ENCODE measurements at regions not wholly inside any gene's neighbourhood (a gene's known extent, or its start where the extent isn't known, plus 50 kb on each side); places are given as distances from the start of the nearest gene placed in this dataset.
"Not testable (repeated sequence)": the region's sequence is repeated elsewhere in the genome, so short reads cannot be mapped to it uniquely, and the experiment has no call there.

GRCh38 chr4:86515963-86516362, 78.2 kb upstream of the PTPN13 start:
- H3K79me2 ChIP-seq (ENCODE audit: insufficient read depth); H3K9me2 ChIP-seq; H3K27me3 ChIP-seq (ENCODE audit: insufficient read depth); CTCF ChIA-PET; H3F3A ChIP-seq (replicated peaks; ENCODE audit: insufficient read depth); H3K36me3 ChIP-seq (replicated peaks in 1 of 2; ENCODE audit: control insufficient read depth in 1 of 2, insufficient read depth in 2 of 2, low read length in 1 of 2); H2AFZ ChIP-seq (ENCODE audit: low read depth); H3K9ac ChIP-seq; H3K4me3 ChIP-seq (ENCODE audit: low read depth in 2 of 2, low read length in 1 of 2); H4K20me1 ChIP-seq (ENCODE audit: insufficient read depth); H3K4me2 ChIP-seq; POLR2A ChIA-PET; DNase-seq; H3K27ac ChIP-seq (ENCODE audit: low read depth in 2 of 2, low read length in 1 of 2); H3K4me1 ChIP-seq (ENCODE audit: control insufficient read depth in 1 of 2, insufficient read depth in 2 of 2, low read depth in 1 of 2, low read length in 1 of 2): not testable (repeated sequence)
- WGBS (ENCODE audit: low lambda C conversion rate), result 37% methylated on average over 1 of the region's 1 CpG
- H3K9me3 ChIP-seq, result peaks cover 12% of the 10 kb centered on the region; the same call in 1 of the 2 replicates

GRCh38 chr4:86521373-86521969, 72.6 kb upstream of the PTPN13 start:
- POLR2A ChIA-PET, result no interaction called here
- no peaks in the 10 kb centered on the region for H3K27me3 ChIP-seq (ENCODE audit: insufficient read depth)
- no peaks in the 10 kb centered on the region for H3F3A ChIP-seq (replicated peaks; ENCODE audit: insufficient read depth)
- no peak overlapping the region for H3K9ac ChIP-seq
- TF ChIP-seq JUND (IDR thresholded peaks at IDR 0.05), result no peak
- TF ChIP-seq FOXM1 (IDR thresholded peaks at IDR 0.05; ENCODE audit: low read depth), result no peak
- TF ChIP-seq GATA2 (CRISPR knock-in tag; IDR thresholded peaks at IDR 0.05), result no peak
- no peak for TF ChIP-seq CTCF (IDR thresholded peaks at IDR 0.05)
- no peak for TF ChIP-seq RCOR1 (IDR thresholded peaks at IDR 0.05; ENCODE audit: low read length)
- no peak for TF ChIP-seq EP300 (IDR thresholded peaks at IDR 0.05; ENCODE audit: borderline replicate concordance in 1 of 2, low read depth in 1 of 2, low read length in 1 of 2)
- H3K4me1 ChIP-seq (ENCODE audit: control insufficient read depth in 1 of 2, insufficient read depth in 2 of 2, low read depth in 1 of 2, low read length in 1 of 2), result no peaks in the 10 kb centered on the region
- H3K9me2 ChIP-seq, result no peaks in the 10 kb centered on the region
- 80% methylated on average over 2 of the region's 3 CpGs for WGBS (ENCODE audit: low lambda C conversion rate)
- no peak overlapping the region for H3K4me2 ChIP-seq
- no peaks in the 10 kb centered on the region for H3K36me3 ChIP-seq (replicated peaks in 1 of 2; ENCODE audit: control insufficient read depth in 1 of 2, insufficient read depth in 2 of 2, low read length in 1 of 2)
- no peak for DNase-seq
- no peaks in the 10 kb centered on the region for H4K20me1 ChIP-seq (ENCODE audit: insufficient read depth)
- H3K9me3 ChIP-seq, result peaks cover 12% of the 10 kb centered on the region; the same call in 1 of the 2 replicates
- no peak overlapping the region for H2AFZ ChIP-seq (ENCODE audit: low read depth)
- CTCF ChIA-PET, result interaction anchor here (1.3 to 8.8 kb wide), 4 partner anchors 13 to 572 kb away, joined by 3 to 72 read pairs (median 4); partner anchors contain the start of gene PTPN13
- no peak overlapping the region for H3K4me3 ChIP-seq (ENCODE audit: low read depth in 2 of 2, low read length in 1 of 2)
- no peak overlapping the region for H3K27ac ChIP-seq (ENCODE audit: low read depth in 2 of 2, low read length in 1 of 2)
- no peaks in the 10 kb centered on the region for H3K79me2 ChIP-seq (ENCODE audit: insufficient read depth)

GRCh38 chr4:86522349-86522748, 71.8 kb upstream of the PTPN13 start:
- no peak overlapping the region for H3K27ac ChIP-seq (ENCODE audit: low read depth in 2 of 2, low read length in 1 of 2)
- H2AFZ ChIP-seq (ENCODE audit: low read depth), result no peak overlapping the region
- no peak for DNase-seq
- H3K9me2 ChIP-seq, result no peaks in the 10 kb centered on the region
- H3K79me2 ChIP-seq (ENCODE audit: insufficient read depth), result no peaks in the 10 kb centered on the region
- no peak overlapping the region for H3K9ac ChIP-seq
- 46% methylated on average over 4 of the region's 4 CpGs for WGBS (ENCODE audit: low lambda C conversion rate)
- CTCF ChIA-PET, result interaction anchor here (1.3 to 8.8 kb wide), 5 partner anchors 14 to 571 kb away, joined by 3 to 72 read pairs (median 5); no protein-coding TSS in a partner anchor
- H3K4me2 ChIP-seq, result no peak overlapping the region
- H3K4me1 ChIP-seq (ENCODE audit: control insufficient read depth in 1 of 2, insufficient read depth in 2 of 2, low read depth in 1 of 2, low read length in 1 of 2), result no peaks in the 10 kb centered on the region
- H3K4me3 ChIP-seq (ENCODE audit: low read depth in 2 of 2, low read length in 1 of 2), result no peak overlapping the region
- H3K36me3 ChIP-seq (replicated peaks in 1 of 2; ENCODE audit: control insufficient read depth in 1 of 2, insufficient read depth in 2 of 2, low read length in 1 of 2), result no peaks in the 10 kb centered on the region
- no peaks in the 10 kb centered on the region for H4K20me1 ChIP-seq (ENCODE audit: insufficient read depth)
- H3F3A ChIP-seq (replicated peaks; ENCODE audit: insufficient read depth), result no peaks in the 10 kb centered on the region
- H3K27me3 ChIP-seq (ENCODE audit: insufficient read depth), result no peaks in the 10 kb centered on the region
- peaks cover 12% of the 10 kb centered on the region; the same call in 1 of the 2 replicates for H3K9me3 ChIP-seq
- POLR2A ChIA-PET, result no interaction called here
- TF ChIP-seq MAX (IDR thresholded peaks at IDR 0.05; ENCODE audit: low read depth) (no peak), ELF1 (IDR thresholded peaks at IDR 0.05) (no peak), EP300 (IDR thresholded peaks at IDR 0.05; ENCODE audit: borderline replicate concordance in 1 of 2, low read depth in 1 of 2, low read length in 1 of 2) (no peak), GATA2 (CRISPR knock-in tag; IDR thresholded peaks at IDR 0.05) (no peak), JUND (IDR thresholded peaks at IDR 0.05) (no peak), SMC3 (IDR thresholded peaks at IDR 0.05; ENCODE audit: low read depth, low read length) (peak; percentile 36), TEAD4 (IDR thresholded peaks at IDR 0.05; ENCODE audit: borderline replicate concordance, insufficient read depth) (no peak), CTCF (IDR thresholded peaks at IDR 0.05) (peak; percentile 52), SIN3A (IDR thresholded peaks at IDR 0.05; ENCODE audit: borderline replicate concordance, low read depth, low read length) (no peak), RFX5 (IDR thresholded peaks at IDR 0.05; ENCODE audit: low read length) (no peak), USF1 (IDR thresholded peaks at IDR 0.05; ENCODE audit: borderline replicate concordance, low read depth) (no peak), MXI1 (IDR thresholded peaks at IDR 0.05; ENCODE audit: low read depth, low read length) (no peak), RXRA (IDR thresholded peaks at IDR 0.05; ENCODE audit: borderline replicate concordance, low read depth) (no peak), PBX3 (IDR thresholded peaks at IDR 0.05) (no peak)

Data from SK-N-SH (cell line).